IPS-20b (cell line): ENCODE measurements at regions not wholly inside any gene's neighbourhood (a gene's known extent, or its start where the extent isn't known, plus 50 kb on each side); places are given as distances from the start of the nearest gene placed in this dataset.

ENCODE experiments used
- H3K27ac ChIP-seq: one replicate; pipeline ENCODE4 v1.5.1; 2013; ENCODE audit warnings: low read length
- H3K27me3 ChIP-seq: 2 replicates; pipeline ENCODE4 v1.6.1; 2013; ENCODE audit warnings: mild to moderate bottlenecking, low read length, inconsistent platforms; ENCODE audit not compliant: insufficient read depth
- H3K36me3 ChIP-seq: 2 replicates; pipeline ENCODE4 v1.6.1; 2013; ENCODE audit warnings: low read depth, mild to moderate bottlenecking, inconsistent platforms, low read length, moderate library complexity; ENCODE audit not compliant: insufficient read depth
- H3K4me1 ChIP-seq: 2 replicates; pipeline ENCODE4 v1.6.1; 2013; ENCODE audit warnings: mild to moderate bottlenecking, control low read depth, inconsistent platforms, low read length, moderate library complexity; ENCODE audit not compliant: insufficient read depth
- H3K4me3 ChIP-seq: 2 replicates; pipeline ENCODE4 v1.5.1; 2013; ENCODE audit warnings: mild to moderate bottlenecking, low read length, inconsistent platforms
- H3K9ac ChIP-seq: 2 replicates; pipeline ENCODE4 v1.6.1; 2013; ENCODE audit warnings: low read depth, mild to moderate bottlenecking, inconsistent platforms, low read length, moderate library complexity
- H3K9me3 ChIP-seq: 2 replicates; pipeline ENCODE4 v1.6.1; 2013; ENCODE audit warnings: mild to moderate bottlenecking, low read depth, low read length, inconsistent platforms; ENCODE audit not compliant: insufficient read depth

- H3K9ac ChIP-seq: no peak overlapping the region
- H3K4me1 ChIP-seq: no peaks in the 10 kb centered on the region
- H3K36me3 ChIP-seq: no peaks in the 10 kb centered on the region
- H3K9me3 ChIP-seq: no peaks in the 10 kb centered on the region
- no peaks in the 10 kb centered on the region for H3K27me3 ChIP-seq
- H3K4me3 ChIP-seq: no peak overlapping the region
- no peak overlapping the region for H3K27ac ChIP-seq
Observed at GRCh38 chr6:68296126-68296525, 339.0 kb upstream of the ADGRB3 start.

- Histone ChIP-seq H3K36me3 (no peaks in the 10 kb centered on the region), H3K4me3 (no peak overlapping the region), H3K9ac (no peak overlapping the region), H3K27ac (no peak overlapping the region), H3K4me1 (no peaks in the 10 kb centered on the region), H3K9me3 (peaks cover 16% of the 10 kb centered on the region; the same call in 1 of the 2 replicates), H3K27me3 (no peaks in the 10 kb centered on the region)
Observed at GRCh38 chr6:68282646-68283045, 352.4 kb upstream of the ADGRB3 start.

DNA sequence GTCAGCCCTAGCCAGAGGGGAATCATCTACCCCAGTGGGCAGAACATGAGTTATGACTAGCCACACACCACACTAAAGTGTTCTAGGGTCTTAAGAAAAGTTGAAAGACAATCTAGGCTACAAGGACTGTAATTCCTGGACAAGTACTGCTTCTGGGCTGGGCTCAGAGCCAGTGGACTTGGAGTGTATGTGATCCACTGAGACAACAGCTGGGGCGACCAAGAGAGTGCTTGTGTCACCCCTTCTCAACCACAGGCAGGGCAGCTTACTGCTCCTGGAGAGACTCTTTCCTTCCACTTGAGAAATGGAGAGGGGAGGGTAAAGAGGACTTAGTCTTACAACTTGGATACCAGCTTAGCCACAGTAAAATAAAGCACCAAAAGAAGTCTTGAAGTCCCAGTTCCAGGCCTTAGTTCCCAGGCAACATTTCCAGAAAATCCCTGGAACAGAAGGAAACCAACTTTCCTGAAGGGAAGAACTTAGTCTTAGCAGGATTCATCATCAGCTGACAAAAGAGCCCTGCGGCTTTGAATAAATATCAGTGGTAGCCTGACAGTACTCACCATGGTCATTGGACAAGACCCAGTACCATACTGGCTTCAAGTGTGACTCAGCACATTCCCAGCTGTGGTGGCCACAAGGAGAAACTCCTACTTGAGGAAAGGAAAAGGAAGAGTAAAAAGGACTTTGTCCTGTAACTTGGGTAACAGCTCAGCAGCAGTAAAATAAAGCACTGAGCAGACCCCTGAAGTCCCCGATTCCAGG, 355.1 kb upstream of the ADGRB3 start:
- Histone ChIP-seq H3K9me3 (peaks cover 16% of the 10 kb centered on the region; the same call in 1 of the 2 replicates), H3K9ac (no peak overlapping the region), H3K4me1 (no peaks in the 10 kb centered on the region), H3K27ac (no peak overlapping the region), H3K27me3 (no peaks in the 10 kb centered on the region), H3K36me3 (no peaks in the 10 kb centered on the region), H3K4me3 (no peak overlapping the region)

- H3K9ac ChIP-seq: no peak overlapping the region
- H3K27ac ChIP-seq: no peak overlapping the region
- H3K4me3 ChIP-seq: no peak overlapping the region
- no peaks in the 10 kb centered on the region for H3K27me3 ChIP-seq
- no peaks in the 10 kb centered on the region for H3K4me1 ChIP-seq
- no peaks in the 10 kb centered on the region for H3K9me3 ChIP-seq
- no peaks in the 10 kb centered on the region for H3K36me3 ChIP-seq
Observed at GRCh38 chr6:68273297-68273696, 361.8 kb upstream of the ADGRB3 start.

GRCh38 chr6:68256391-68256790, 378.7 kb upstream of the ADGRB3 start:
- Histone ChIP-seq H3K4me1 (no peaks in the 10 kb centered on the region), H3K4me3 (no peak overlapping the region), H3K27ac (no peak overlapping the region), H3K9me3 (peaks cover 8% of the 10 kb centered on the region; the same call in 1 of the 2 replicates), H3K36me3 (no peaks in the 10 kb centered on the region), H3K27me3 (no peaks in the 10 kb centered on the region), H3K9ac (no peak overlapping the region)

DNA sequence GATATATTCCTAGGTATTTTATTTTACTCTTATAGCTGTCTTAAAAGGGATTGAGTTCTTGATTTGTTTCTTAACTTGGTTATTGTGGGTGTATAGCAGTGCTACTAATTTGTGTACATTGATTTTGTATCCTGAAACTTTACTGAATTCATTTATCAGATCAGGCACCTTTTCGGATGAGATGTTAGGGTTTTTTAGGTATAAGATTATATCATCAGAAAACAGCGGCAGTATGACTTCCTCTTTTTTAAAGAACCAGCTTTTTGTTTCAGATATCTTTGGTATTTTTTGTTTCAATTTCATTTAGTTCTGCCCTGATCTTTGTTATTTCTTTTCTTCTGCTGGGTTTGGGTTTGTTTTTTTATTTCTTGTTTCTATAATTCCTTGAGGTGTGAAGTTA, 382.4 kb upstream of the ADGRB3 start:
- Histone ChIP-seq H3K36me3 (no peaks in the 10 kb centered on the region), H3K4me1 (no peaks in the 10 kb centered on the region), H3K27me3 (no peaks in the 10 kb centered on the region), H3K4me3 (no peak overlapping the region), H3K9ac (no peak overlapping the region), H3K27ac (no peak overlapping the region), H3K9me3 (peaks cover 8% of the 10 kb centered on the region; the same call in 1 of the 2 replicates)

GRCh38 chr6:68247782-68248181, 387.3 kb upstream of the ADGRB3 start:
- Histone ChIP-seq H3K9ac (no peak overlapping the region), H3K4me3 (no peak overlapping the region), H3K9me3 (no peaks in the 10 kb centered on the region; the same call in 1 of the 2 replicates), H3K36me3 (no peaks in the 10 kb centered on the region), H3K27me3 (no peaks in the 10 kb centered on the region), H3K27ac (no peak overlapping the region), H3K4me1 (no peaks in the 10 kb centered on the region)

- Histone ChIP-seq H3K9me3 (no peaks in the 10 kb centered on the region), H3K4me3 (no peak overlapping the region), H3K9ac (no peak overlapping the region), H3K27ac (no peak overlapping the region), H3K4me1 (peaks cover 3% of the 10 kb centered on the region; the same call in 1 of the 2 replicates), H3K27me3 (no peaks in the 10 kb centered on the region), H3K36me3 (no peaks in the 10 kb centered on the region)
Observed at GRCh38 chr6:68240726-68241125, 394.4 kb upstream of the ADGRB3 start.

- H3K27ac ChIP-seq: no peak overlapping the region
- peaks cover 3% of the 10 kb centered on the region; the same call in 1 of the 2 replicates for H3K4me1 ChIP-seq
- no peak overlapping the region for H3K4me3 ChIP-seq
- H3K27me3 ChIP-seq: no peaks in the 10 kb centered on the region
- no peaks in the 10 kb centered on the region for H3K9me3 ChIP-seq
- no peak overlapping the region for H3K9ac ChIP-seq
- no peaks in the 10 kb centered on the region for H3K36me3 ChIP-seq
Observed at GRCh38 chr6:68239034-68239433, 396.0 kb upstream of the ADGRB3 start.

DNA sequence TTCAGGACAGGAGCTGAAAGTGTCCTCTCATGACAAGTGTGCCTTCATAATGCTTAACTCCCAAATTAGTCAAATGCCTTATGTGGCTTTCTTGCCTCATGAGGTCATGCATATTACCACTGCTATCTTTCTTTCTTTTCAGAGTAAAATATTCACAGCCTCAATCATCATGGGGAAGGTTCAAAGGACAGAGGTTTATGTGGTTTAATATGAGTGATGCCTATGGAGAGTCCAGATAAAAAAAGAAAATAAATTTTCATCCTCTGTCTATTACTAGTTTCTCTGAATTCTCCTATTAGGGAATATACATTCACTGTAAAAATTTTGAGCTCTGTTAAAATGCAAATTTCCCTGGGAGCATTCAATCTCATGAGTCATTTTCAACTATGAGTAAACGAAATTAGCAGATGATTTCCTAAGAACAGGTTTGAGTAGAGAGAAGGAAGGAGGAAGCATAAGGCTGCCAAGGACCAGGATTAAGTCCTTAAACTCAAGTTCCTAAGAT, 396.9 kb upstream of the ADGRB3 start:
- Histone ChIP-seq H3K9me3 (no peaks in the 10 kb centered on the region), H3K4me3 (no peak overlapping the region), H3K27me3 (no peaks in the 10 kb centered on the region), H3K4me1 (peaks cover 3% of the 10 kb centered on the region; the same call in 1 of the 2 replicates), H3K27ac (no peak overlapping the region), H3K36me3 (no peaks in the 10 kb centered on the region), H3K9ac (no peak overlapping the region)

DNA sequence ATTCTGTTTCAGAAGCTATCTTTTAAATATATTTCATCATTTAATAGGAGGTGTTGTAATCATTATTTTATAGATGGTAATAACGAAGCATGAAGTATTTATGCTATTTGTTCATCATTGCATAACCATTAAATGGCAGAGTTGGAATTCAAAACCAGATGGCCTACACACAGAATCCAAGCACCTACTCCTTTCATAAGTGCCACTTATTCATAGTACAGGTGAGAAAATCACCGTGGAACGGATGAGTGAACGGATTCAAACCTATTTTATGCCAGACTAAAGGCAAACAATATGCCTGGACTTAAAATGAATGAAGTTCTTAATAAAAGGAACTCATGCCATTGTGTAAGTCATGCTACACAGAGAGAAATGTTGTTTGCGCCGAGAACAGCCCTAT, 397.9 kb upstream of the ADGRB3 start:
- no peak overlapping the region for H3K27ac ChIP-seq
- H3K9me3 ChIP-seq: no peaks in the 10 kb centered on the region
- H3K27me3 ChIP-seq: no peaks in the 10 kb centered on the region
- no peak overlapping the region for H3K4me3 ChIP-seq
- H3K4me1 ChIP-seq: peaks cover 3% of the 10 kb centered on the region; the same call in 1 of the 2 replicates
- no peaks in the 10 kb centered on the region for H3K36me3 ChIP-seq
- no peak overlapping the region for H3K9ac ChIP-seq

GRCh38 chr6:68235326-68235784, 399.7 kb upstream of the ADGRB3 start:
- no peak overlapping the region for H3K27ac ChIP-seq
- peaks cover 6% of the 10 kb centered on the region; the same call in 1 of the 2 replicates for H3K4me1 ChIP-seq
- no peaks in the 10 kb centered on the region for H3K36me3 ChIP-seq
- H3K4me3 ChIP-seq: no peak overlapping the region
- H3K9ac ChIP-seq: no peak overlapping the region
- no peaks in the 10 kb centered on the region for H3K27me3 ChIP-seq
- no peaks in the 10 kb centered on the region for H3K9me3 ChIP-seq
